MM.1S (cell line): ENCODE measurements at regions not wholly inside any gene's neighbourhood (a gene's known extent, or its start where the extent isn't known, plus 50 kb on each side); places are given as distances from the start of the nearest gene placed in this dataset.

Experiments
- DNase-seq: peaks from one replicate; pipeline ENCODE4 v3.0.0-alpha.2; 2015
- H2AFZ ChIP-seq: fragments of 300-600 bp; sonication (generic); 2 replicates; pipeline ENCODE4 v1.6.0; 2016; ENCODE audit warnings: antibody characterized with exemption, low read length
- H3F3A ChIP-seq: fragments of 300-600 bp; sonication (generic); 2 replicates; pipeline ENCODE4 v1.6.1; 2016; ENCODE audit warnings: mild to moderate bottlenecking, antibody characterized with exemption, low read length, moderate library complexity, mixed read lengths; ENCODE audit not compliant: insufficient read depth
- H3K27ac ChIP-seq: fragments of 300-600 bp; sonication (generic); 2 replicates; pipeline ENCODE4 v1.5.1; 2016; ENCODE audit warnings: mild to moderate bottlenecking, low read length
- H3K27me3 ChIP-seq: fragments of 300-600 bp; sonication (generic); replicated peaks from 2 replicates; pipeline ENCODE4 v1.6.0; 2016; ENCODE audit warnings: low read length; ENCODE audit not compliant: insufficient read depth
- H3K36me3 ChIP-seq: fragments of 300-600 bp; sonication (generic); replicated peaks from 2 replicates; pipeline ENCODE4 v1.6.1; 2016; ENCODE audit warnings: mild to moderate bottlenecking, low read length, mixed read lengths; ENCODE audit not compliant: insufficient read depth
- H3K4me1 ChIP-seq: fragments of 300-600 bp; sonication (generic); 2 replicates; pipeline ENCODE4 v1.6.1; 2016; ENCODE audit warnings: low read length, mixed read lengths
- H3K4me2 ChIP-seq: fragments of 300-600 bp; sonication (generic); 2 replicates; pipeline ENCODE4 v1.6.0; 2016; ENCODE audit warnings: low read depth, low read length
- H3K4me3 ChIP-seq: fragments of 300-600 bp; sonication (generic); 2 replicates; pipeline ENCODE4 v1.5.1; 2016; ENCODE audit warnings: low read length, mixed read lengths
- H3K79me2 ChIP-seq: fragments of 300-600 bp; sonication (generic); 2 replicates; pipeline ENCODE4 v1.6.1; 2016; ENCODE audit warnings: mixed run types, low read length, mixed read lengths
- H3K9ac ChIP-seq: fragments of 300-600 bp; sonication (generic); 2 replicates; pipeline ENCODE4 v1.6.1; 2016; ENCODE audit warnings: low read length, mixed read lengths
- H3K9me2 ChIP-seq: fragments of 300-600 bp; sonication (generic); replicated peaks from 2 replicates; pipeline ENCODE4 v1.6.1; 2016; ENCODE audit warnings: mild to moderate bottlenecking, low read length, mixed read lengths; ENCODE audit not compliant: insufficient read depth
- H3K9me3 ChIP-seq: fragments of 300-600 bp; sonication (generic); replicated peaks from 2 replicates; pipeline ENCODE4 v1.6.1; 2016; ENCODE audit warnings: mild to moderate bottlenecking, low read length, mixed read lengths; ENCODE audit not compliant: insufficient read depth
- H4K20me1 ChIP-seq: fragments of 300-600 bp; sonication (generic); 2 replicates; pipeline ENCODE4 v1.6.1; 2016; ENCODE audit warnings: mild to moderate bottlenecking, low read length, moderate library complexity, mixed read lengths; ENCODE audit not compliant: insufficient read depth
- EZH2 ChIP-seq: fragments of 300-600 bp; sonication (generic); optimal IDR thresholded peaks from 2 replicates; pipeline ENCODE3; 2017; ENCODE audit warnings: low read depth, mild to moderate bottlenecking, antibody characterized with exemption, low read length, mixed read lengths
- EZH2phosphoT487 ChIP-seq: fragments of 300-600 bp; sonication (generic); IDR thresholded peaks from 2 replicates; pipeline ENCODE4 v1.6.1; 2018; ENCODE audit warnings: antibody characterized with exemption, low read length
- TF ChIP-seq, protein P1 (sequence below): fragments of 300-600 bp; sonication (generic); IDR thresholded peaks from 2 replicates; pipeline ENCODE4 v1.5.1; 2016; ENCODE audit warnings: antibody characterized with exemption, low read length, mixed read lengths

DNA sequence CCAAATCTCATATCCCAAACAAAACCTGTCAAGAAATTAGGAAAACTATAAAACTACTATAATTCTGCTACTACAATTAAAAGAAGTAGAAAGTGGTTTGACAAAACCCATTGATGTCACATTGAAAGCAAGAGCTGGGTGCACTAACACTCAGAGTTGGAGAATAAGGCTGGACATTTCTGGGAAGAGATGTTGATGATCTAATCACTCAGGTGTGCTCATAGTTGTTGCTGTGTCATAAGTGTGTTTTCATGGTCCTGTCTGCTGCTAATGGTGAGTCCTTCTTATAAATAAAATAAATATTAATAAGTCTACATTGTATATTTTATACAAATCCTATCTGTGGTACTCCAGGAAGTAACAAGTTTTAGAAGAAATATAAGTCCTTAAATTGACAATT, 168.2 kb upstream of the LRP1B start:
- TF ChIP-seq, protein P1, sequence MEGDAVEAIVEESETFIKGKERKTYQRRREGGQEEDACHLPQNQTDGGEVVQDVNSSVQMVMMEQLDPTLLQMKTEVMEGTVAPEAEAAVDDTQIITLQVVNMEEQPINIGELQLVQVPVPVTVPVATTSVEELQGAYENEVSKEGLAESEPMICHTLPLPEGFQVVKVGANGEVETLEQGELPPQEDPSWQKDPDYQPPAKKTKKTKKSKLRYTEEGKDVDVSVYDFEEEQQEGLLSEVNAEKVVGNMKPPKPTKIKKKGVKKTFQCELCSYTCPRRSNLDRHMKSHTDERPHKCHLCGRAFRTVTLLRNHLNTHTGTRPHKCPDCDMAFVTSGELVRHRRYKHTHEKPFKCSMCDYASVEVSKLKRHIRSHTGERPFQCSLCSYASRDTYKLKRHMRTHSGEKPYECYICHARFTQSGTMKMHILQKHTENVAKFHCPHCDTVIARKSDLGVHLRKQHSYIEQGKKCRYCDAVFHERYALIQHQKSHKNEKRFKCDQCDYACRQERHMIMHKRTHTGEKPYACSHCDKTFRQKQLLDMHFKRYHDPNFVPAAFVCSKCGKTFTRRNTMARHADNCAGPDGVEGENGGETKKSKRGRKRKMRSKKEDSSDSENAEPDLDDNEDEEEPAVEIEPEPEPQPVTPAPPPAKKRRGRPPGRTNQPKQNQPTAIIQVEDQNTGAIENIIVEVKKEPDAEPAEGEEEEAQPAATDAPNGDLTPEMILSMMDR, result no peak
- no peak for TF ChIP-seq EZH2phosphoT487
- no peak for TF ChIP-seq EZH2
- no peaks in the 10 kb centered on the region for H3K9me3 ChIP-seq
- H4K20me1 ChIP-seq, result no peaks in the 10 kb centered on the region
- no peaks in the 10 kb centered on the region for H3K79me2 ChIP-seq
- H3K4me3 ChIP-seq, result no peak overlapping the region
- no peaks in the 10 kb centered on the region for H3K9me2 ChIP-seq
- no peak overlapping the region for H2AFZ ChIP-seq
- H3K4me1 ChIP-seq, result no peaks in the 10 kb centered on the region
- no peaks in the 10 kb centered on the region for H3K27me3 ChIP-seq
- no peaks in the 10 kb centered on the region for H3F3A ChIP-seq
- H3K36me3 ChIP-seq, result no peaks in the 10 kb centered on the region
- H3K27ac ChIP-seq, result no peak overlapping the region
- no peak for DNase-seq
- H3K4me2 ChIP-seq, result no peak overlapping the region
- H3K9ac ChIP-seq, result no peak overlapping the region

DNA sequence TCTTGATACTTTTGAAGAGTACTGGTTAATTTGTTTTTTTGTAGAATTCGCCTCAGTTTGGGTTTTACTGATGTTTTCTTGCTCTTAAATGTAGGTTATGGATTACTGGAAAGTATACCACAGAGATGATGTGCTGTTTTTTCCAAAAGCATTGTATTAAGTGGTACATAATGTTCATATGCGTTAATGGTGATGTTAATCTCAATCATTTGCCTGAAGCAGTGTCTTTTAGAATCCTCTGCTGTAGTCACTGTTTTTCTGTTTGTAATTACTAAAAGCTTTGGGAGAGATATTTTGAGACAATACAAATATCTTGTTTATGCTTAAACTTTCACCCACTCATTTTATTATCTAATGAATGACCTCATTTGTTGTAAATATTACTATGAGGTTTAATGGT, 163.4 kb upstream of the LRP1B start:
- Histone ChIP-seq H3K36me3 (no peaks in the 10 kb centered on the region), H2AFZ (no peak overlapping the region), H4K20me1 (no peaks in the 10 kb centered on the region), H3K9me3 (no peaks in the 10 kb centered on the region), H3K4me1 (no peaks in the 10 kb centered on the region), H3K27me3 (no peaks in the 10 kb centered on the region), H3K9me2 (no peaks in the 10 kb centered on the region), H3K79me2 (no peaks in the 10 kb centered on the region), H3K4me3 (no peak overlapping the region), H3F3A (no peaks in the 10 kb centered on the region), H3K4me2 (no peak overlapping the region), H3K27ac (no peak overlapping the region), H3K9ac (no peak overlapping the region)
- DNase-seq, result no peak
- TF ChIP-seq EZH2, result no peak
- TF ChIP-seq, protein P1, result no peak
- no peak for TF ChIP-seq EZH2phosphoT487

DNA sequence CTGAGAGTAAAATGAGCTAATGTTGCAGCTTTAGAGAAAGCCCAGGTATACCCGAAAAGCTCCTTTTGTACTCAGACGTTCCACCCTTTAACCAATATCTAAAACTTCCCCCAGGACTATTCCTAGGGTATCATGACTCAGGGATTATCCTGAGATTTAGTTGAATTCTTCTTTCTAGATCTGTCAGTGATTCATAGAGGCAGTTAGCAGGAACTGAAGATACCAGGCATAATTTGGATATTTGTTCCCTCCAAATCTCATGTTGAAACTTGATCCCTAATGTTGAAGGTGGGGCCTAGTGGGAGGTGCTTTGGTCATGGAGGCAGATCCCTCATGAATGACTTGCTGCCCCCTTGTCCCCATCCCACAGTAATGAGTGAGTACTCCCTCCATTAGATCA, 161.2 kb upstream of the LRP1B start:
- no peaks in the 10 kb centered on the region for H3K79me2 ChIP-seq
- H3K4me3 ChIP-seq, result no peak overlapping the region
- no peak overlapping the region for H3K9ac ChIP-seq
- no peaks in the 10 kb centered on the region for H3K9me3 ChIP-seq
- no peaks in the 10 kb centered on the region for H3F3A ChIP-seq
- no peak overlapping the region for H3K27ac ChIP-seq
- no peaks in the 10 kb centered on the region for H4K20me1 ChIP-seq
- H3K4me2 ChIP-seq, result no peak overlapping the region
- no peak for DNase-seq
- no peak for TF ChIP-seq EZH2
- TF ChIP-seq EZH2phosphoT487, result no peak
- TF ChIP-seq, protein P1, result no peak
- no peaks in the 10 kb centered on the region for H3K9me2 ChIP-seq
- H3K4me1 ChIP-seq, result no peaks in the 10 kb centered on the region
- no peak overlapping the region for H2AFZ ChIP-seq
- no peaks in the 10 kb centered on the region for H3K36me3 ChIP-seq
- H3K27me3 ChIP-seq, result no peaks in the 10 kb centered on the region
